Lower leg skin (tissue), 4 donors: ENCODE measurements at regions not wholly inside any gene's neighbourhood (a gene's known extent, or its start where the extent isn't known, plus 50 kb on each side); places are given as distances from the start of the nearest gene placed in this dataset.

Source experiments
- DNase-seq, 2 donors: peaks; one replicate each; pipeline ENCODE4 v3.0.0-alpha.2; 2019; ENCODE audit warnings: low spot score in 2 of 2
- H3K4me3 ChIP-seq: fragments of 200-600 bp; sonication (generic); 2 replicates; pipeline ENCODE4 v1.5.1; 2017; ENCODE audit warnings: mild to moderate bottlenecking, low read depth; ENCODE audit not compliant: poor library complexity, severe bottlenecking
- CTCF ChIP-seq, 3 donors: fragments of 450-650 bp; IDR thresholded peaks; one replicate each; pipeline ENCODE4 v1.5.1; 2016; ENCODE audit warnings: antibody characterized with exemption in 3 of 3, mild to moderate bottlenecking in 3 of 3, moderate library complexity in 2 of 3
- POLR2A ChIP-seq, 2 donors: fragments of 450-650 bp; IDR thresholded peaks; one replicate each; pipeline ENCODE4 v1.6.1; 2016 to 2017; ENCODE audit warnings: antibody characterized with exemption in 2 of 2, mild to moderate bottlenecking in 1 of 2, moderate library complexity in 1 of 2
- WGBS, 2 donors: methylation state at CpG; one replicate each; pipeline ENCODE4 v1.1.5; 2018; 5-methylcytosine and 5-hydroxymethylcytosine counted together
- intact Hi-C: fragments of 100-400 bp; cut with DNase I; formaldehyde crosslinking; loops from one replicate; pipeline ENCODE4 v1.15.0; 2023; ENCODE audit warnings: low total_unique reads

GRCh38 chr11:15897211-15897960 is 459.0 kb downstream of the SOX6 start:
- TF ChIP-seq POLR2A (IDR thresholded peaks at IDR 0.05) (no peak), CTCF (IDR thresholded peaks at IDR 0.05) (no peak)
- intact Hi-C loops = no loop called here

GRCh38 chr11:15901054-15901453 is 455.3 kb downstream of the SOX6 start:
- no peak overlapping the region for H3K4me3 ChIP-seq
- DNase-seq = no peak
- no peak for TF ChIP-seq CTCF (IDR thresholded peaks at IDR 0.05)
- TF ChIP-seq POLR2A (IDR thresholded peaks at IDR 0.05) = no peak
- 84 to 100% methylated on average over 4 to 6 of the region's 6 CpGs for WGBS, 2 donors
- intact Hi-C loops = no loop called here

More at GRCh38 chr11:15897211-15897960, 459.0 kb downstream of the SOX6 start:
- 72 to 73% methylated on average over 6 of the region's 6 CpGs for WGBS, 2 donors
- H3K4me3 ChIP-seq = no peak overlapping the region
- DNase-seq = no peak

- intact Hi-C loops = no loop called here
- no peak overlapping the region for H3K4me3 ChIP-seq
- no peak for DNase-seq
- no peak for TF ChIP-seq CTCF (IDR thresholded peaks at IDR 0.05)
- TF ChIP-seq POLR2A (IDR thresholded peaks at IDR 0.05) = no peak
- WGBS, 2 donors = 85 to 94% methylated on average over 3 of the region's 3 CpGs
These were observed 454.6 kb downstream of the SOX6 start for GRCh38 chr11:15901790-15902189.

- no peak for DNase-seq
- intact Hi-C loops = no loop called here
- H3K4me3 ChIP-seq = no peak overlapping the region
- TF ChIP-seq POLR2A (IDR thresholded peaks at IDR 0.05) (no peak), CTCF (IDR thresholded peaks at IDR 0.05) (no peak)
- 27 to 41% methylated on average over 2 of the region's 2 CpGs for WGBS, 2 donors
These were observed 453.1 kb downstream of the SOX6 start for GRCh38 chr11:15903246-15903645.

GRCh38 chr11:15905366-15906104 is 450.8 kb downstream of the SOX6 start:
- WGBS, 2 donors = 88 to 92% methylated on average over 14 to 20 of the region's 21 CpGs
- H3K4me3 ChIP-seq = no peak overlapping the region
- intact Hi-C loops = no loop called here
- no peak for DNase-seq
- no peak for TF ChIP-seq POLR2A (IDR thresholded peaks at IDR 0.05)

- DNase-seq = no peak
- 86% methylated on average over 15 of the region's 15 CpGs for WGBS, 2 donors
- TF ChIP-seq POLR2A (IDR thresholded peaks at IDR 0.05) = no peak
- no peak for TF ChIP-seq CTCF (IDR thresholded peaks at IDR 0.05)
- intact Hi-C loops = no loop called here
- no peak overlapping the region for H3K4me3 ChIP-seq
These were observed 449.8 kb downstream of the SOX6 start for GRCh38 chr11:15906481-15907035.
